ENCODE measurements at regions not wholly inside any gene's neighbourhood (a gene's known extent, or its start where the extent isn't known, plus 50 kb on each side); places are given as distances from the start of the nearest gene placed in this dataset.

DNA sequence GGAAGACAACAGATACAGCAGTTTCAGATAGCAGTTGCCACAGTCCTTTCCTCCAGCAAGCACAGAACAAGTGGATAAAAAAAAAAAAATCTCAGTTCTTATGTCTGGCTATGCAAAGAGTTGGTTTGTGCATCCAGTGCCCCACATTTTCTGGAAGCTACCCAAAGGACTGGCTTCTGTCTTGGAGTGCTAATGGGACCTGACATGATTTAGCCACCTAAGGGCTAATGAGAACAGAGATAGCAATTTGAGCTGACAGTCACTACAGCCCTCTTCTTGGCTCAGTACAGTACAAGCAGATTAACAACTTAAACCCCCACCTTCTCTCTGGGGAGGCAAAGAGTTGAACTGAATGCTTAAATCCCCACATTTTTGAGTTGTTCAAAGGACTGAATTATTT is 976.8 kb downstream of the TBC1D32 start:
- ChIA-PET POLR2A (no interaction called here), CTCF (interaction anchor here (0.6 kb wide), 1 partner anchor 1815 kb away, joined by 3 read pairs; no protein-coding TSS in a partner anchor)
- Histone ChIP-seq H3K9me2 (no peaks in the 10 kb centered on the region; the same call in 1 of the 2 replicates), H3K4me1 (ENCODE audit: control insufficient read depth in 1 of 2, insufficient read depth in 2 of 2, low read depth in 1 of 2, low read length in 1 of 2) (peaks cover 0 to 3% of the 10 kb centered on the region in 2 experiments; a peak in 2 of 4 replicates), H2AFZ (ENCODE audit: low read depth) (no peak overlapping the region), H3K27ac (ENCODE audit: low read depth in 2 of 2, low read length in 1 of 2) (peak overlapping the region in 1 of 2 experiments; percentile 81; a peak in 2 of 4 replicates), H3K9me3 (0 out of 2 replicates have a peak, but pooled peaks cover 8% of the 10 kb centered on the region), H3K9ac (no peak overlapping the region), H4K20me1 (ENCODE audit: insufficient read depth) (no peaks in the 10 kb centered on the region), H3F3A (replicated peaks; ENCODE audit: insufficient read depth) (peaks cover 5% of the 10 kb centered on the region), H3K79me2 (ENCODE audit: insufficient read depth) (no peaks in the 10 kb centered on the region), H3K36me3 (replicated peaks in 1 of 2; ENCODE audit: control insufficient read depth in 1 of 2, insufficient read depth in 2 of 2, low read length in 1 of 2) (no peaks in the 10 kb centered on the region), H3K27me3 (ENCODE audit: insufficient read depth) (no peaks in the 10 kb centered on the region), H3K4me2 (no peak overlapping the region), H3K4me3 (ENCODE audit: low read depth in 2 of 2, low read length in 1 of 2) (no peak overlapping the region)
- DNase-seq = peak; percentile 32
- TF ChIP-seq CHD2 (IDR thresholded peaks at IDR 0.05; ENCODE audit: low read length, partially characterized antibody) = peak; percentile 11
- TF ChIP-seq TAF1 (IDR thresholded peaks at IDR 0.05; ENCODE audit: borderline replicate concordance, low read depth, low read length) = no peak
- peak; percentile 4; the same call in 1 of the 2 replicates for TF ChIP-seq RAD21 (IDR thresholded peaks at IDR 0.05; ENCODE audit: low read length)
- TF ChIP-seq RCOR1 (IDR thresholded peaks at IDR 0.05; ENCODE audit: low read length) = peak; percentile 70
- TF ChIP-seq YY1 (IDR thresholded peaks at IDR 0.05; ENCODE audit: low read depth) = no peak
- TF ChIP-seq, protein P1, sequence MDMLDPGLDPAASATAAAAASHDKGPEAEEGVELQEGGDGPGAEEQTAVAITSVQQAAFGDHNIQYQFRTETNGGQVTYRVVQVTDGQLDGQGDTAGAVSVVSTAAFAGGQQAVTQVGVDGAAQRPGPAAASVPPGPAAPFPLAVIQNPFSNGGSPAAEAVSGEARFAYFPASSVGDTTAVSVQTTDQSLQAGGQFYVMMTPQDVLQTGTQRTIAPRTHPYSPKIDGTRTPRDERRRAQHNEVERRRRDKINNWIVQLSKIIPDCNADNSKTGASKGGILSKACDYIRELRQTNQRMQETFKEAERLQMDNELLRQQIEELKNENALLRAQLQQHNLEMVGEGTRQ (IDR thresholded peaks at IDR 0.05; ENCODE audit: borderline replicate concordance, low read depth, low read length) = no peak
- TF ChIP-seq, protein P2, sequence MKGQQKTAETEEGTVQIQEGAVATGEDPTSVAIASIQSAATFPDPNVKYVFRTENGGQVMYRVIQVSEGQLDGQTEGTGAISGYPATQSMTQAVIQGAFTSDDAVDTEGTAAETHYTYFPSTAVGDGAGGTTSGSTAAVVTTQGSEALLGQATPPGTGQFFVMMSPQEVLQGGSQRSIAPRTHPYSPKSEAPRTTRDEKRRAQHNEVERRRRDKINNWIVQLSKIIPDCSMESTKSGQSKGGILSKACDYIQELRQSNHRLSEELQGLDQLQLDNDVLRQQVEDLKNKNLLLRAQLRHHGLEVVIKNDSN (IDR thresholded peaks at IDR 0.05; ENCODE audit: borderline replicate concordance, low read depth) = no peak
- peak; percentile 64 for TF ChIP-seq NFIC (IDR thresholded peaks at IDR 0.05; ENCODE audit: borderline replicate concordance)
- TF ChIP-seq MXI1 (IDR thresholded peaks at IDR 0.05; ENCODE audit: low read depth, low read length) = no peak
- TF ChIP-seq, protein P3, sequence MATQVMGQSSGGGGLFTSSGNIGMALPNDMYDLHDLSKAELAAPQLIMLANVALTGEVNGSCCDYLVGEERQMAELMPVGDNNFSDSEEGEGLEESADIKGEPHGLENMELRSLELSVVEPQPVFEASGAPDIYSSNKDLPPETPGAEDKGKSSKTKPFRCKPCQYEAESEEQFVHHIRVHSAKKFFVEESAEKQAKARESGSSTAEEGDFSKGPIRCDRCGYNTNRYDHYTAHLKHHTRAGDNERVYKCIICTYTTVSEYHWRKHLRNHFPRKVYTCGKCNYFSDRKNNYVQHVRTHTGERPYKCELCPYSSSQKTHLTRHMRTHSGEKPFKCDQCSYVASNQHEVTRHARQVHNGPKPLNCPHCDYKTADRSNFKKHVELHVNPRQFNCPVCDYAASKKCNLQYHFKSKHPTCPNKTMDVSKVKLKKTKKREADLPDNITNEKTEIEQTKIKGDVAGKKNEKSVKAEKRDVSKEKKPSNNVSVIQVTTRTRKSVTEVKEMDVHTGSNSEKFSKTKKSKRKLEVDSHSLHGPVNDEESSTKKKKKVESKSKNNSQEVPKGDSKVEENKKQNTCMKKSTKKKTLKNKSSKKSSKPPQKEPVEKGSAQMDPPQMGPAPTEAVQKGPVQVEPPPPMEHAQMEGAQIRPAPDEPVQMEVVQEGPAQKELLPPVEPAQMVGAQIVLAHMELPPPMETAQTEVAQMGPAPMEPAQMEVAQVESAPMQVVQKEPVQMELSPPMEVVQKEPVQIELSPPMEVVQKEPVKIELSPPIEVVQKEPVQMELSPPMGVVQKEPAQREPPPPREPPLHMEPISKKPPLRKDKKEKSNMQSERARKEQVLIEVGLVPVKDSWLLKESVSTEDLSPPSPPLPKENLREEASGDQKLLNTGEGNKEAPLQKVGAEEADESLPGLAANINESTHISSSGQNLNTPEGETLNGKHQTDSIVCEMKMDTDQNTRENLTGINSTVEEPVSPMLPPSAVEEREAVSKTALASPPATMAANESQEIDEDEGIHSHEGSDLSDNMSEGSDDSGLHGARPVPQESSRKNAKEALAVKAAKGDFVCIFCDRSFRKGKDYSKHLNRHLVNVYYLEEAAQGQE (IDR thresholded peaks at IDR 0.05; ENCODE audit: low read depth, low read length) = no peak
- TF ChIP-seq TCF12 (IDR thresholded peaks at IDR 0.05) = peak; percentile 84
- no peak for TF ChIP-seq EZH2phosphoT487 (IDR thresholded peaks at IDR 0.05; ENCODE audit: borderline replicate concordance, low read depth)
- TF ChIP-seq, protein P4, sequence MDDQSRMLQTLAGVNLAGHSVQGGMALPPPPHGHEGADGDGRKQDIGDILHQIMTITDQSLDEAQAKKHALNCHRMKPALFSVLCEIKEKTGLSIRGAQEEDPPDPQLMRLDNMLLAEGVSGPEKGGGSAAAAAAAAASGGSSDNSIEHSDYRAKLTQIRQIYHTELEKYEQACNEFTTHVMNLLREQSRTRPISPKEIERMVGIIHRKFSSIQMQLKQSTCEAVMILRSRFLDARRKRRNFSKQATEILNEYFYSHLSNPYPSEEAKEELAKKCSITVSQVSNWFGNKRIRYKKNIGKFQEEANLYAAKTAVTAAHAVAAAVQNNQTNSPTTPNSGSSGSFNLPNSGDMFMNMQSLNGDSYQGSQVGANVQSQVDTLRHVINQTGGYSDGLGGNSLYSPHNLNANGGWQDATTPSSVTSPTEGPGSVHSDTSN (IDR thresholded peaks at IDR 0.05) = peak; percentile 90
- TF ChIP-seq, protein P5, sequence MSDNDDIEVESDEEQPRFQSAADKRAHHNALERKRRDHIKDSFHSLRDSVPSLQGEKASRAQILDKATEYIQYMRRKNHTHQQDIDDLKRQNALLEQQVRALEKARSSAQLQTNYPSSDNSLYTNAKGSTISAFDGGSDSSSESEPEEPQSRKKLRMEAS (IDR thresholded peaks at IDR 0.05; ENCODE audit: low read depth) = no peak
- TF ChIP-seq RXRA (IDR thresholded peaks at IDR 0.05; ENCODE audit: borderline replicate concordance, low read depth) = no peak
- TF ChIP-seq POLR2AphosphoS5 (IDR thresholded peaks at IDR 0.05; ENCODE audit: low read depth, low read length) = no peak
- peak; percentile 32; the same call in 1 of the 2 replicates for TF ChIP-seq JUND (IDR thresholded peaks at IDR 0.05)
- no peak for TF ChIP-seq FOXJ3 (CRISPR knock-in tag; IDR thresholded peaks at IDR 0.05)
- TF ChIP-seq, protein P6, sequence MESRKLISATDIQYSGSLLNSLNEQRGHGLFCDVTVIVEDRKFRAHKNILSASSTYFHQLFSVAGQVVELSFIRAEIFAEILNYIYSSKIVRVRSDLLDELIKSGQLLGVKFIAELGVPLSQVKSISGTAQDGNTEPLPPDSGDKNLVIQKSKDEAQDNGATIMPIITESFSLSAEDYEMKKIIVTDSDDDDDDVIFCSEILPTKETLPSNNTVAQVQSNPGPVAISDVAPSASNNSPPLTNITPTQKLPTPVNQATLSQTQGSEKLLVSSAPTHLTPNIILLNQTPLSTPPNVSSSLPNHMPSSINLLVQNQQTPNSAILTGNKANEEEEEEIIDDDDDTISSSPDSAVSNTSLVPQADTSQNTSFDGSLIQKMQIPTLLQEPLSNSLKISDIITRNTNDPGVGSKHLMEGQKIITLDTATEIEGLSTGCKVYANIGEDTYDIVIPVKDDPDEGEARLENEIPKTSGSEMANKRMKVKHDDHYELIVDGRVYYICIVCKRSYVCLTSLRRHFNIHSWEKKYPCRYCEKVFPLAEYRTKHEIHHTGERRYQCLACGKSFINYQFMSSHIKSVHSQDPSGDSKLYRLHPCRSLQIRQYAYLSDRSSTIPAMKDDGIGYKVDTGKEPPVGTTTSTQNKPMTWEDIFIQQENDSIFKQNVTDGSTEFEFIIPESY (IDR thresholded peaks at IDR 0.05; ENCODE audit: borderline replicate concordance, low read depth) = no peak
- TF ChIP-seq ELF1 (IDR thresholded peaks at IDR 0.05) = no peak
- TF ChIP-seq, protein P7, sequence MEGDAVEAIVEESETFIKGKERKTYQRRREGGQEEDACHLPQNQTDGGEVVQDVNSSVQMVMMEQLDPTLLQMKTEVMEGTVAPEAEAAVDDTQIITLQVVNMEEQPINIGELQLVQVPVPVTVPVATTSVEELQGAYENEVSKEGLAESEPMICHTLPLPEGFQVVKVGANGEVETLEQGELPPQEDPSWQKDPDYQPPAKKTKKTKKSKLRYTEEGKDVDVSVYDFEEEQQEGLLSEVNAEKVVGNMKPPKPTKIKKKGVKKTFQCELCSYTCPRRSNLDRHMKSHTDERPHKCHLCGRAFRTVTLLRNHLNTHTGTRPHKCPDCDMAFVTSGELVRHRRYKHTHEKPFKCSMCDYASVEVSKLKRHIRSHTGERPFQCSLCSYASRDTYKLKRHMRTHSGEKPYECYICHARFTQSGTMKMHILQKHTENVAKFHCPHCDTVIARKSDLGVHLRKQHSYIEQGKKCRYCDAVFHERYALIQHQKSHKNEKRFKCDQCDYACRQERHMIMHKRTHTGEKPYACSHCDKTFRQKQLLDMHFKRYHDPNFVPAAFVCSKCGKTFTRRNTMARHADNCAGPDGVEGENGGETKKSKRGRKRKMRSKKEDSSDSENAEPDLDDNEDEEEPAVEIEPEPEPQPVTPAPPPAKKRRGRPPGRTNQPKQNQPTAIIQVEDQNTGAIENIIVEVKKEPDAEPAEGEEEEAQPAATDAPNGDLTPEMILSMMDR (IDR thresholded peaks at IDR 0.05) = no peak
- 0 out of 2 replicates have a peak, but pooled peaks have one; percentile 26 for TF ChIP-seq SIN3A (IDR thresholded peaks at IDR 0.05; ENCODE audit: borderline replicate concordance, low read depth, low read length)
- TF ChIP-seq MEF2A (IDR thresholded peaks at IDR 0.05; ENCODE audit: borderline replicate concordance, low read depth) = no peak
- TF ChIP-seq SMC3 (IDR thresholded peaks at IDR 0.05; ENCODE audit: low read depth, low read length) = no peak
- TF ChIP-seq NRF1 (IDR thresholded peaks at IDR 0.05; ENCODE audit: low read depth, low read length) = no peak
